K562 (cell line): ENCODE measurements at regions not wholly inside any gene's neighbourhood (a gene's known extent, or its start where the extent isn't known, plus 50 kb on each side); places are given as distances from the start of the nearest gene placed in this dataset.

Experiments
- JUN ChIP-seq, 2 experiments: sonication (generic) in 1 of 2; formaldehyde crosslinking in 1 of 2; IDR thresholded peaks; 2 replicates each; pipeline versions ENCODE4 v1.6.1 to v1.8.0; 2012 to 2022; ENCODE audit warnings: borderline replicate concordance in 2 of 2, mild to moderate bottlenecking in 2 of 2, improper control_type of control experiment in 1 of 2, low read depth in 1 of 2, low read length in 1 of 2, missing genetic modification reagents in 1 of 2
- POLR2AphosphoS5 ChIP-seq: IDR thresholded peaks from 2 replicates; pipeline ENCODE4 v1.6.1; 2011; ENCODE audit warnings: mild to moderate bottlenecking, low read depth, low read length, moderate library complexity; ENCODE audit not compliant: control insufficient read depth, insufficient read depth
- SAFB2 ChIP-seq: fragments of 200-400 bp; formaldehyde crosslinking; IDR thresholded peaks from 2 replicates; pipeline ENCODE4 v1.6.1; 2018; ENCODE audit warnings: borderline replicate concordance, low read length, low read depth, moderate library complexity; ENCODE audit not compliant: severe bottlenecking
- TF ChIP-seq, protein P1 (sequence below), 3 experiments: IDR thresholded peaks in 2 of 3; conservative IDR thresholded peaks in 1 of 3; 2 replicates each; pipeline ENCODE4 v1.5.1; 2011 to 2012; ENCODE audit warnings: low read length in 3 of 3, mild to moderate bottlenecking in 3 of 3, control low read depth in 2 of 3, improper control_type of control experiment in 1 of 3, inconsistent platforms in 1 of 3, low read depth in 1 of 3, mixed read lengths in 1 of 3, moderate library complexity in 1 of 3; ENCODE audit not compliant: insufficient read depth in 2 of 3

DNA sequence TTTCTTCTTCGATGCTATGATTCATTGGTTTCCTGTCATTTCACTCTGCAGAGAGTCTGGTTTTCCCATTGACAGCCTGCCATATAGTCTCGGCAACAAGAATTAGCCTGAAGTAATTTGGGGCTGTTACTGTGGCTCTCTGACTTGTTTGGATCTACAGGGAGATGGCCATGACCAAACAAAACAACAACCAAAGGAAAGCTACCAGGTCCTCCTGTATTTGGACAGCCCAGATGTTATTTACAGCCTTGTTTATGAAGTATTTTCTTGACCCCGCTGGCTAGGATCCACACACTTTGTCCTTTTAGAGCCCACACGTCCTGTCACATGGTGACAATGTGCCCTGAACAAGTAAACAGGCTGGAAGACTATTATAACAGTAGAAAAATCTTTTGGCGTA lies 111.4 kb upstream of the PREP start:
- TF ChIP-seq SAFB2 (no peak), JUN (IDR thresholded peaks at IDR 0.05; ENCODE audit: borderline replicate concordance, low read depth, low read length) (no peak), JUN (CRISPR knock-in tag; IDR thresholded peaks at IDR 0.05; ENCODE audit: borderline replicate concordance) (no peak), POLR2AphosphoS5 (no peak)
- TF ChIP-seq, protein P1, sequence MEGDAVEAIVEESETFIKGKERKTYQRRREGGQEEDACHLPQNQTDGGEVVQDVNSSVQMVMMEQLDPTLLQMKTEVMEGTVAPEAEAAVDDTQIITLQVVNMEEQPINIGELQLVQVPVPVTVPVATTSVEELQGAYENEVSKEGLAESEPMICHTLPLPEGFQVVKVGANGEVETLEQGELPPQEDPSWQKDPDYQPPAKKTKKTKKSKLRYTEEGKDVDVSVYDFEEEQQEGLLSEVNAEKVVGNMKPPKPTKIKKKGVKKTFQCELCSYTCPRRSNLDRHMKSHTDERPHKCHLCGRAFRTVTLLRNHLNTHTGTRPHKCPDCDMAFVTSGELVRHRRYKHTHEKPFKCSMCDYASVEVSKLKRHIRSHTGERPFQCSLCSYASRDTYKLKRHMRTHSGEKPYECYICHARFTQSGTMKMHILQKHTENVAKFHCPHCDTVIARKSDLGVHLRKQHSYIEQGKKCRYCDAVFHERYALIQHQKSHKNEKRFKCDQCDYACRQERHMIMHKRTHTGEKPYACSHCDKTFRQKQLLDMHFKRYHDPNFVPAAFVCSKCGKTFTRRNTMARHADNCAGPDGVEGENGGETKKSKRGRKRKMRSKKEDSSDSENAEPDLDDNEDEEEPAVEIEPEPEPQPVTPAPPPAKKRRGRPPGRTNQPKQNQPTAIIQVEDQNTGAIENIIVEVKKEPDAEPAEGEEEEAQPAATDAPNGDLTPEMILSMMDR (IDR thresholded peaks at IDR 0.05 in 2 of 3, conservative IDR thresholded peaks at IDR 0.05 in 1 of 3; ENCODE audit: insufficient read depth in 2 of 3, low read depth in 1 of 3, low read length in 3 of 3): no peak
